H1 (cell line): ENCODE measurements at regions not wholly inside any gene's neighbourhood (a gene's known extent, or its start where the extent isn't known, plus 50 kb on each side); places are given as distances from the start of the nearest gene placed in this dataset.

Experiments used
- CREB1 ChIP-seq: IDR thresholded peaks from 2 replicates; pipeline ENCODE4 v1.6.1; 2012; ENCODE audit warnings: inconsistent platforms
- RFX5 ChIP-seq: IDR thresholded peaks from 2 replicates; pipeline ENCODE4 v1.6.1; 2011; ENCODE audit warnings: low read depth, low read length, improper control_type of control experiment, borderline replicate concordance
- ZNF274 ChIP-seq: IDR thresholded peaks from 2 replicates; pipeline ENCODE4 v1.7.0; 2012; ENCODE audit warnings: low read length, borderline replicate concordance; ENCODE audit errors: extremely low read depth
- TF ChIP-seq, protein P1 (sequence below): IDR thresholded peaks from 2 replicates; pipeline ENCODE4 v1.6.1; 2012; ENCODE audit warnings: inconsistent platforms
- TF ChIP-seq, protein P2 (sequence below): IDR thresholded peaks from 2 replicates; pipeline ENCODE4 v1.6.1; 2012; ENCODE audit warnings: inconsistent platforms

- TF ChIP-seq, protein P1, sequence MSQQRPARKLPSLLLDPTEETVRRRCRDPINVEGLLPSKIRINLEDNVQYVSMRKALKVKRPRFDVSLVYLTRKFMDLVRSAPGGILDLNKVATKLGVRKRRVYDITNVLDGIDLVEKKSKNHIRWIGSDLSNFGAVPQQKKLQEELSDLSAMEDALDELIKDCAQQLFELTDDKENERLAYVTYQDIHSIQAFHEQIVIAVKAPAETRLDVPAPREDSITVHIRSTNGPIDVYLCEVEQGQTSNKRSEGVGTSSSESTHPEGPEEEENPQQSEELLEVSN = no peak
- TF ChIP-seq ZNF274 (no peak), CREB1 (no peak), RFX5 (no peak)
- TF ChIP-seq, protein P2, sequence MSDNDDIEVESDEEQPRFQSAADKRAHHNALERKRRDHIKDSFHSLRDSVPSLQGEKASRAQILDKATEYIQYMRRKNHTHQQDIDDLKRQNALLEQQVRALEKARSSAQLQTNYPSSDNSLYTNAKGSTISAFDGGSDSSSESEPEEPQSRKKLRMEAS = no peak
Observed at GRCh38 chr5:125148706-125149105, 402.3 kb upstream of the ZNF608 start (continued).
